GM23248 (cell line): ENCODE measurements at regions not wholly inside any gene's neighbourhood (a gene's known extent, or its start where the extent isn't known, plus 50 kb on each side); places are given as distances from the start of the nearest gene placed in this dataset.

Experiments used
- DNase-seq: peaks from one replicate; pipeline ENCODE4 v3.0.0-alpha.2; 2015
- H2AFZ ChIP-seq: fragments of 200-600 bp; sonication (generic); 2 replicates; pipeline ENCODE4 v1.6.1; 2016; ENCODE audit warnings: antibody characterized with exemption
- H3F3A ChIP-seq: fragments of 200-600 bp; sonication (generic); 2 replicates; pipeline ENCODE4 v1.6.1; 2016; ENCODE audit warnings: mild to moderate bottlenecking, antibody characterized with exemption, mixed run types; ENCODE audit not compliant: insufficient read depth
- H3K27ac ChIP-seq: fragments of 200-600 bp; sonication (generic); 2 replicates; pipeline ENCODE4 v1.5.1; 2016; ENCODE audit warnings: mild to moderate bottlenecking
- H3K27me3 ChIP-seq: fragments of 200-600 bp; sonication (generic); replicated peaks from 2 replicates; pipeline ENCODE4 v1.6.1; 2016; ENCODE audit warnings: mild to moderate bottlenecking; ENCODE audit not compliant: insufficient read depth
- H3K36me3 ChIP-seq: fragments of 200-600 bp; sonication (generic); 2 replicates; pipeline ENCODE4 v1.6.1; 2016; ENCODE audit warnings: low read depth, mild to moderate bottlenecking
- H3K4me1 ChIP-seq: fragments of 200-600 bp; sonication (generic); 2 replicates; pipeline ENCODE4 v1.6.1; 2016; ENCODE audit warnings: mild to moderate bottlenecking; ENCODE audit not compliant: insufficient read depth
- H3K4me2 ChIP-seq: fragments of 200-600 bp; sonication (generic); one replicate; pipeline ENCODE4 v1.6.1; 2016; ENCODE audit warnings: mild to moderate bottlenecking; ENCODE audit not compliant: unreplicated experiment
- H3K4me3 ChIP-seq: fragments of 200-600 bp; sonication (generic); 2 replicates; pipeline ENCODE4 v1.5.1; 2016; ENCODE audit warnings: mild to moderate bottlenecking
- H3K79me2 ChIP-seq: fragments of 200-600 bp; sonication (generic); 2 replicates; pipeline ENCODE4 v1.6.1; 2016; ENCODE audit warnings: mild to moderate bottlenecking; ENCODE audit not compliant: insufficient read depth
- H3K9ac ChIP-seq: fragments of 200-600 bp; sonication (generic); 2 replicates; pipeline ENCODE4 v1.6.1; 2016; ENCODE audit warnings: mild to moderate bottlenecking
- H3K9me2 ChIP-seq: fragments of 200-600 bp; sonication (generic); 2 replicates; pipeline ENCODE4 v1.6.1; 2016; ENCODE audit warnings: mixed run types, mild to moderate bottlenecking, moderate library complexity; ENCODE audit not compliant: insufficient read depth
- H3K9me3 ChIP-seq: fragments of 200-600 bp; sonication (generic); one replicate; pipeline ENCODE4 v1.6.1; 2017; ENCODE audit warnings: low read depth
- H4K20me1 ChIP-seq: fragments of 200-600 bp; sonication (generic); 2 replicates; pipeline ENCODE4 v1.6.0; 2016; ENCODE audit not compliant: insufficient read depth
- EZH2 ChIP-seq: fragments of 200-600 bp; sonication (generic); IDR thresholded peaks from 2 replicates; pipeline ENCODE4 v1.6.1; 2018; ENCODE audit warnings: antibody characterized with exemption, mild to moderate bottlenecking; ENCODE audit not compliant: insufficient read depth, poor library complexity, severe bottlenecking
- EZH2phosphoT487 ChIP-seq: fragments of 200-600 bp; sonication (generic); IDR thresholded peaks from 2 replicates; pipeline ENCODE4 v1.6.1; 2018; ENCODE audit warnings: antibody characterized with exemption, moderate library complexity, mild to moderate bottlenecking, low read depth; ENCODE audit not compliant: insufficient read depth
- WGBS, 2 experiments: methylation state at CpG; one replicate each; pipeline ENCODE4 v1.1.6; 2015 to 2017; ENCODE audit warnings: low lambda C conversion rate in 2 of 2, low coverage in 1 of 2; ENCODE audit errors: missing lambda C conversion rate in 2 of 2; 5-methylcytosine and 5-hydroxymethylcytosine counted together
- in situ Hi-C: fragments of 300-500 bp; cut with MboI; formaldehyde crosslinking; loops from 2 replicates; pipeline ENCODE4 v1.15.0; 2020

DNA sequence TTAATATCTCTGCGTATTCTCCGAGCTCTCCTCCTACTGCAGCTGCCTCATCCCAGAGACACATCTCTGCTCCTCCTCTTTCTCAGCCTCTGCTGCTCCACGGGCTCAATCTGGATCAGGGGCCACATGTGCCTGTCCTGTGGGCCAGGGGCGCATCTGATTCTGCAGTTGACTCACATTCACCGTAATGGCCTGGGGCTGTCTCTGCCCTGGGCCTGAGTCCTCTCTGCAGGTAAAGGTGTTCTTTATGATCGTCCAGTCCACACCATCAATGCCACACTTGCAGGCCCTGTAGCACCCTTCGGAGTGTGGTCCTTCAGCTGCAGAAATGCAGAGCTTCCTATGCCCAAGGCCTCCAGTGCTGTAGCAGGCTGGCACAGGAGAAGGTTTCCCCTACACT, 154.5 kb downstream of the OAT start:
- TF ChIP-seq EZH2phosphoT487, result no peak
- TF ChIP-seq EZH2, result no peak
- DNase-seq, result no peak
- no peaks in the 10 kb centered on the region for H3K36me3 ChIP-seq
- no peaks in the 10 kb centered on the region for H4K20me1 ChIP-seq
- in situ Hi-C loops, result no loop called here
- H3K9me2 ChIP-seq, result no peaks in the 10 kb centered on the region
- H3K27ac ChIP-seq, result no peak overlapping the region
- H3F3A ChIP-seq, result no peaks in the 10 kb centered on the region
- 49 to 51% methylated on average over 7 of the region's 7 CpGs for WGBS, 2 experiments
- no peak overlapping the region for H2AFZ ChIP-seq
- H3K9ac ChIP-seq, result no peak overlapping the region
- no peaks in the 10 kb centered on the region for H3K79me2 ChIP-seq
- no peak overlapping the region for H3K4me2 ChIP-seq
- H3K4me3 ChIP-seq, result no peak overlapping the region
- H3K27me3 ChIP-seq, result no peaks in the 10 kb centered on the region; the same call in 1 of the 2 replicates
- no peaks in the 10 kb centered on the region for H3K4me1 ChIP-seq
- H3K9me3 ChIP-seq, result no peaks in the 10 kb centered on the region

DNA sequence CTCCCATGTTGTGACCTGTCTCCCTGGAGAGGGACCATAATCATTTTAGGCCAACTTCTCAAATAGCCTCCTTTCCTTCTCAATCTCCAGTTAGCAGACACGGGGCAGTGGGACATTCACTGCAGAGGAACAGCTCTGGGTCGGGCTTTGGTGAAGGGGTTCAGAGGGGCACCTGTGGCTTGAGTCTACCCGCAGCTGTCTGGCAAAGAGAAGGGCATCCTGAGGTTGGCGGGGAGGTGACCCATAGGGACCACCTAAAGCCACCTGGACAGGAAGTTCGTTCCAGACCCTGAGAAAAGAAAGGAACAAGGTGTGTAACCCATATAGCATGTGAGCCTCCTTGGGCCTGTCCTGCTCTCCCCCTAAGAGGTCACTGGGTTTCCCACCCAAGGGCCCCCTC, 155.0 kb downstream of the OAT start:
- Histone ChIP-seq H3K36me3 (no peaks in the 10 kb centered on the region), H3K9me2 (no peaks in the 10 kb centered on the region), H3K27ac (no peak overlapping the region), H3K27me3 (no peaks in the 10 kb centered on the region; the same call in 1 of the 2 replicates), H3F3A (no peaks in the 10 kb centered on the region), H3K4me3 (no peak overlapping the region), H3K9me3 (no peaks in the 10 kb centered on the region), H3K4me2 (no peak overlapping the region), H3K9ac (no peak overlapping the region), H3K4me1 (no peaks in the 10 kb centered on the region), H2AFZ (no peak overlapping the region), H4K20me1 (no peaks in the 10 kb centered on the region), H3K79me2 (no peaks in the 10 kb centered on the region)
- DNase-seq, result no peak
- 26 to 28% methylated on average over 5 of the region's 5 CpGs for WGBS, 2 experiments
- in situ Hi-C loops, result no loop called here
- no peak for TF ChIP-seq EZH2
- no peak for TF ChIP-seq EZH2phosphoT487

DNA sequence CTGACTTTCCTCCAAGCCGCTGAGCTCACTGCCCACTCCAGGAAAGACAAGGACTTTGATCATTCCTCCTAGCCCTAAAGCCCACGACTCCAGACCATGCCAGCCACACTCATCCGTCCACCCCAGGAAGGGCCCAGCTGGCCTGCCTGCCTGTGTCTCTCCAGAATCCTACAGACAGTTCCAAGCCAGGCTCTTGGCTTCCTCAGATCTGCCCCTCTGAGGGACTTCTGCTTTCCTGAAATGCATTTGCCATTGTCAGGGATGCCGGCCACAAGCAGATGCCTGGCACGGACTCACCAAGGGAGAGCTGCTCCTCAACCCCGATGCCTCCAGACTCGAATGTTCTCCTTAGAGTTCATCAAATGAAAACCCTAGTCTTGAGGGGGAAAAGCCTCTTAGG, 155.8 kb downstream of the OAT start:
- Histone ChIP-seq H3K4me2 (no peak overlapping the region), H3K4me3 (no peak overlapping the region), H4K20me1 (no peaks in the 10 kb centered on the region), H2AFZ (no peak overlapping the region), H3K9me3 (no peaks in the 10 kb centered on the region), H3K36me3 (no peaks in the 10 kb centered on the region), H3K79me2 (no peaks in the 10 kb centered on the region), H3F3A (no peaks in the 10 kb centered on the region), H3K27me3 (no peaks in the 10 kb centered on the region; the same call in 1 of the 2 replicates), H3K27ac (no peak overlapping the region), H3K4me1 (no peaks in the 10 kb centered on the region), H3K9ac (no peak overlapping the region), H3K9me2 (no peaks in the 10 kb centered on the region)
- TF ChIP-seq EZH2, result no peak
- no peak for TF ChIP-seq EZH2phosphoT487
- in situ Hi-C loops, result no loop called here
- 14 to 18% methylated on average over 7 of the region's 7 CpGs for WGBS, 2 experiments
- DNase-seq, result no peak

DNA sequence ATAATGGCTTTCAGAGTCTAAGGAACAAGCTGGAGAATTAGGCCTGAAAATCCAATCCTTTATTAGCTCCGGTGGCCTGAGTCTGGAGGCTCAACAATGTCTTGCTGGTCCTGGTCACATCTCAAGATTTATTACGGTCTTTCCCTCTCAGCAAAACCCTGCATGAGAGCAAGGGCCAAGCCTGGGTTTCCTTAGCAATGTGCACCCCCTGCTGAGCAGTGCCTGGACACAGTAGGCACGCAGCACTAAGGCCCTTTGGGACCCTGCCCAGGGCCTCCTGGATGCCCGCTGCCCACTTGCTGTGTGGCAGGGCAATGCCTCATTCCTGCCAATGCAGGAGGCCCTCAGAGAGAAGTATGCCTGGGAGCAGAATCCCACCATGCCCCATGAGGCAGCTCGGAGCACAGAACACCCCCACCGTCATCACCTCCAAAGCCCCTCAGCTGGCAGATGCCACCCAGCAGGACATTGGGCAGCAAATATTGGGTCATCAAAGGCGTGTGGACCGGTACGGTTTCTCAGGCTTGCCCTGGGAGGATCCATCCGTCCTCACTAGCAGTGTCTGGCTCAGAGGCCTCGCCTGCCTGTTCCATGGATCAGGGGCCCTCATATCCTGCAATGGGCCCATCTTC, 156.4 kb downstream of the OAT start:
- H3K36me3 ChIP-seq, result no peaks in the 10 kb centered on the region
- H3K27ac ChIP-seq, result no peak overlapping the region
- DNase-seq, result no peak
- 23 to 27% methylated on average over 11 of the region's 11 CpGs for WGBS, 2 experiments
- TF ChIP-seq EZH2 (no peak), EZH2phosphoT487 (no peak)
- H3K9ac ChIP-seq, result no peak overlapping the region
- H3K9me2 ChIP-seq, result no peaks in the 10 kb centered on the region
- H3K4me1 ChIP-seq, result no peaks in the 10 kb centered on the region
- no peaks in the 10 kb centered on the region for H3K79me2 ChIP-seq
- in situ Hi-C loops, result no loop called here
- no peaks in the 10 kb centered on the region; the same call in 1 of the 2 replicates for H3K27me3 ChIP-seq
- H3K4me2 ChIP-seq, result no peak overlapping the region
- H3F3A ChIP-seq, result no peaks in the 10 kb centered on the region
- no peaks in the 10 kb centered on the region for H4K20me1 ChIP-seq
- H2AFZ ChIP-seq, result no peak overlapping the region
- H3K9me3 ChIP-seq, result no peaks in the 10 kb centered on the region
- no peak overlapping the region for H3K4me3 ChIP-seq
